ENCODE measurements at regions not wholly inside any gene's neighbourhood (a gene's known extent, or its start where the extent isn't known, plus 50 kb on each side); places are given as distances from the start of the nearest gene placed in this dataset.

DNA sequence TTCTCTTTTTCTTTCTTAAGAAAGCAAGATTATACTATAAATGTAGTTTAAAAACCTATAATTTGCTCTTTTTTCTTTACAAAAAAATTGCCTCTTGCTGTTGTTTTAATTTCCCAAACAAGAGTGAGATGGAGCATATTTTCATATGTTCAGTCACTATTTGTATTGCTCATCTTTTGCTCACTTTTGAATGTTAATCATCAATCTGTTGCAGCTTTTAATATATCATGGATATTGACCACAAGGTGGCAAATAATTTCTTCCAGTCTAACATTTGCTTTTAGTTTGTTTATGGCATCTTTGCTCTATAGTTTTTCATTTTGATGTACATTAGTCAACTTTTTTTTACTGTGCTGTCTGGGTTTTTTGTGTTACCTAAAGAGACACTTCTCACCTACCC is 112.6 kb upstream of the THRB start:
- no peak for DNase-seq
- no peak overlapping the region for H3K27ac Mint-ChIP-seq
- H3K27me3 Mint-ChIP-seq (ENCODE audit: insufficient read depth) = no peaks in the 10 kb centered on the region
- H3K4me1 Mint-ChIP-seq (ENCODE audit: low read depth) = no peaks in the 10 kb centered on the region
- no peaks in the 10 kb centered on the region for H3K36me3 Mint-ChIP-seq (ENCODE audit: low read depth)
- TF ChIP-seq, protein P1, sequence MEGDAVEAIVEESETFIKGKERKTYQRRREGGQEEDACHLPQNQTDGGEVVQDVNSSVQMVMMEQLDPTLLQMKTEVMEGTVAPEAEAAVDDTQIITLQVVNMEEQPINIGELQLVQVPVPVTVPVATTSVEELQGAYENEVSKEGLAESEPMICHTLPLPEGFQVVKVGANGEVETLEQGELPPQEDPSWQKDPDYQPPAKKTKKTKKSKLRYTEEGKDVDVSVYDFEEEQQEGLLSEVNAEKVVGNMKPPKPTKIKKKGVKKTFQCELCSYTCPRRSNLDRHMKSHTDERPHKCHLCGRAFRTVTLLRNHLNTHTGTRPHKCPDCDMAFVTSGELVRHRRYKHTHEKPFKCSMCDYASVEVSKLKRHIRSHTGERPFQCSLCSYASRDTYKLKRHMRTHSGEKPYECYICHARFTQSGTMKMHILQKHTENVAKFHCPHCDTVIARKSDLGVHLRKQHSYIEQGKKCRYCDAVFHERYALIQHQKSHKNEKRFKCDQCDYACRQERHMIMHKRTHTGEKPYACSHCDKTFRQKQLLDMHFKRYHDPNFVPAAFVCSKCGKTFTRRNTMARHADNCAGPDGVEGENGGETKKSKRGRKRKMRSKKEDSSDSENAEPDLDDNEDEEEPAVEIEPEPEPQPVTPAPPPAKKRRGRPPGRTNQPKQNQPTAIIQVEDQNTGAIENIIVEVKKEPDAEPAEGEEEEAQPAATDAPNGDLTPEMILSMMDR (IDR thresholded peaks at IDR 0.05) = no peak
- H3K9me3 Mint-ChIP-seq = peaks cover 21% of the 10 kb centered on the region
- H3K4me3 Mint-ChIP-seq = no peak overlapping the region

DNA sequence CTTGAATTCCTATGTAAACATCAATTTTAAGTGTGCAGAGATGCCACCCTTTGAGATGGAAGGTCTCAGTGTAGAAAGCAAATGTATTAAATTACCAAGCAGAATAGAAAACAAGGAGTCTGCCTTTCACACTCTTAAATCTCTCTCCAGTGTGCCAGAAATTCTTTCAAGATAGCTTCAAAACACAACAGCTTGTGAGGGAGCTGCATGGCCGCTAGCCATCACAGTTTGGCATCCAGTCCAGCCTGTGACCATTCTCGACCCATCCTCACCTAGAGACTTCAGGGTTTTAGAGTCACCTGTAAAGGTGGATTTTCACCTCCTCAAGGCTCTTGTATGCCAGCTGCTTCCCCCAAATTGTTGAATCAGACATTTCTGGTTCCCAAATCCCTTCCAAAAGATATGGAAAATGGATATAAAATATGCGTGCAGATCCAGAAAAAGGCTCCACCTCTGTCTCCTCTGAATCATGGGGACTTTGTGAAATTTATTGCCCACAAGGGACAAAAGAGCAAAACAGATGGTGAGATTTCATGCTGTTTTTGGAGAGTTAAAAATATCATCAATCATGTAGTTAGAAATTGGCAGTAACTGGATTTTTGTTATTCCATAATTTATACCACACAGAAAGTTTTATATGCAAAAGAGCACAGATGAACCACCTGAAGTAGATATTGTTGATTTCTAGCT is 114.2 kb upstream of the THRB start:
- DNase-seq = no peak
- no peak overlapping the region for H3K27ac Mint-ChIP-seq
- no peaks in the 10 kb centered on the region for H3K36me3 Mint-ChIP-seq (ENCODE audit: low read depth)
- H3K4me1 Mint-ChIP-seq (ENCODE audit: low read depth) = no peaks in the 10 kb centered on the region
- no peak overlapping the region for H3K4me3 Mint-ChIP-seq
- TF ChIP-seq, protein P1 (IDR thresholded peaks at IDR 0.05) = no peak
- peaks cover 15% of the 10 kb centered on the region for H3K9me3 Mint-ChIP-seq
- H3K27me3 Mint-ChIP-seq (ENCODE audit: insufficient read depth) = no peaks in the 10 kb centered on the region

DNA sequence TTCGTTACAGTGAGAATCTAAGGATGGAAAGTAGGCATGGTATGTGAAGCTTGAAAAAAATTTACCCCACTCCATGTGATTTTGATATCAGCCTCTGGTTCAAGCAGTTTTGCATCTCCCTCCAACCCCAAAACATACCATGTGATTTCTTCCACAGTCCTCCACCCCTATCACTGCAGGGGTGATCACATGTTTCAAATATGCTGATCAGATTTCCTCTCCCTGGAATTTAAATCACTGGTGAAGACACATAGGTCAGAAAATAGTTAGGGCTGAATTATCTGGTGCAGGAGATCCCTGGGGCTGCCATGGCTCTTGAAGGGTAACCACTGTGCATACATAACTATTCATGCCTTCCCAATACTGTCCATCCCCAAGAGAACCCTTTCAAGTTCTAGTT is 119.7 kb upstream of the THRB start:
- TF ChIP-seq, protein P1 (IDR thresholded peaks at IDR 0.05) = no peak
- DNase-seq = no peak
- no peak overlapping the region for H3K27ac Mint-ChIP-seq
- no peaks in the 10 kb centered on the region for H3K36me3 Mint-ChIP-seq (ENCODE audit: low read depth)
- H3K9me3 Mint-ChIP-seq = no peaks in the 10 kb centered on the region; the same call in 1 of the 2 replicates
- H3K27me3 Mint-ChIP-seq (ENCODE audit: insufficient read depth) = no peaks in the 10 kb centered on the region
- H3K4me3 Mint-ChIP-seq = no peak overlapping the region
- no peaks in the 10 kb centered on the region for H3K4me1 Mint-ChIP-seq (ENCODE audit: low read depth)

DNA sequence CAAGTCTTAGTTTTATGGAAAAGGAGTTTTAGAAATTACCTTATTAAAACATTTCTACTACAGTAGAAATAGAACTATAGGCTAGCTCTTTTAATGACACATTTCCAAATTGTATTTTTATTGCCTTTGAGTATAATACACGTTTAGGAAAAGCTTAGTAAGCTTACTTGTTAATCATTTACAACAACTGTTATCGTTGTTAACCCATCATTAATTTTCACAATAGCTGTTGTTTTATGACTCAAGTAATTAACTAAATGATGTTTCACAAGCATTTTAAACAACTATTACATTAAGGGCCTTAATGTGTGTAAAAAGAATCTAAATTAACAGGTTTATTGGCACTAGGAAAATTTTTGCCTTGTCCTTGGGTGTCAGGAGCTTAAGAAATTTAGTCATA is 120.5 kb upstream of the THRB start:
- TF ChIP-seq, protein P1 (IDR thresholded peaks at IDR 0.05) = no peak

DNA sequence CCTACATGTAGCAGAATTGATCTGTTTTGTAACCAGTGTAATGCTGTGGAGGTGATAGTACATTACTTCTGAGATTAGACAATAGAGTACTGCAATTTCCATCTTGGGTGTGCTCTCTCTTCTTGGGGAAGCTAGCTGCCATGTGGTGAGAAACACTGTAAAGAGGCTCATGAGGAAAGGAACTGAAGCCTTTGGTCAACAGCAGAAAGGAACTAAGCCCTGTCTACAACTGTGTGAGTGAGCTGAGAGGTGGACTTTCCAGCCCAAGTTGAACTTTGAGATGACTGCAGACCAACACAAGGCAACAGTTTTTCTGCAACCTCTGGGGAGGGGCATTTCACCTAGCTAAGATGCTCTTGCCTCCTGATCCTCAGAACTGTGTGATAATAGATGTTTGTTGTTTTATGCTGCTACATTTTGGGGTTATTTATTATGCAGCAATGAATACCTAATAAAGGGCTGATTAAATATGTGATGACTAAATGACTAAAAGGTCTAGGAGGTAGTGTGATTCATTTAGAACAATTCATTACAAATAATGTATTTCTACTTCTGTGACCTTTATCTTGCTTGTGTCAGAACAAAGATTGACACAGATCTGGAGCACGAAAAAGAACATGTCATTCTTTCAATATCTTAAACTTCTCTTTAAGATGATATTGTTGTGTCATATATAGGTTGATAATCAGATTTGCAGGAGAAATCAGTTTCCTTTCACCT is 121.6 kb upstream of the THRB start:
- Mint-ChIP-seq H3K27me3 (ENCODE audit: insufficient read depth) (no peaks in the 10 kb centered on the region), H3K4me3 (no peak overlapping the region), H3K27ac (no peak overlapping the region), H3K36me3 (ENCODE audit: low read depth) (no peaks in the 10 kb centered on the region), H3K4me1 (ENCODE audit: low read depth) (no peaks in the 10 kb centered on the region), H3K9me3 (no peaks in the 10 kb centered on the region)
- TF ChIP-seq, protein P1 (IDR thresholded peaks at IDR 0.05) = no peak
- DNase-seq = no peak

More for the DNA sequence above, 120.5 kb upstream of the THRB start:
- H3K27ac Mint-ChIP-seq = no peak overlapping the region
- H3K36me3 Mint-ChIP-seq (ENCODE audit: low read depth) = no peaks in the 10 kb centered on the region
- no peak for DNase-seq
- H3K4me3 Mint-ChIP-seq = no peak overlapping the region
- H3K27me3 Mint-ChIP-seq (ENCODE audit: insufficient read depth) = no peaks in the 10 kb centered on the region
- H3K4me1 Mint-ChIP-seq (ENCODE audit: low read depth) = no peaks in the 10 kb centered on the region
- no peaks in the 10 kb centered on the region for H3K9me3 Mint-ChIP-seq

Measured in HFFc6 (cell line).